WERI-Rb-1 (cell line): ENCODE measurements at regions not wholly inside any gene's neighbourhood (a gene's known extent, or its start where the extent isn't known, plus 50 kb on each side); places are given as distances from the start of the nearest gene placed in this dataset.

Experiments
- DNase-seq: peaks from one replicate; pipeline ENCODE4 v3.0.0-alpha.2; 2020
- H3K27ac ChIP-seq: fragments of 250-450 bp; sonication (Bioruptor Pico); 2 replicates; pipeline ENCODE4 v1.5.1; 2020; ENCODE audit warnings: mild to moderate bottlenecking, moderate library complexity
- H3K27me3 ChIP-seq: fragments of 250-450 bp; sonication (Bioruptor Pico); 2 replicates; pipeline ENCODE4 v1.5.1; 2021; ENCODE audit warnings: mild to moderate bottlenecking, low read depth, moderate library complexity; ENCODE audit not compliant: insufficient read depth, severe bottlenecking
- H3K36me3 ChIP-seq: fragments of 250-450 bp; sonication (Bioruptor Pico); 2 replicates; pipeline ENCODE4 v1.5.1; 2020; ENCODE audit warnings: mild to moderate bottlenecking, moderate library complexity
- H3K4me3 ChIP-seq: 2 replicates; pipeline ENCODE4 v1.5.1; 2011; ENCODE audit warnings: low read depth, mild to moderate bottlenecking, control low read depth, low read length
- H3K9me3 ChIP-seq: fragments of 250-450 bp; sonication (Bioruptor Pico); 2 replicates; pipeline ENCODE4 v1.5.1; 2021; ENCODE audit warnings: mild to moderate bottlenecking, moderate library complexity; ENCODE audit not compliant: severe bottlenecking
- TF ChIP-seq, protein P1 (sequence below): IDR thresholded peaks from 2 replicates; pipeline ENCODE4 v1.5.1; 2011; ENCODE audit warnings: low read depth, mild to moderate bottlenecking, control low read depth, inconsistent platforms, low read length

DNA sequence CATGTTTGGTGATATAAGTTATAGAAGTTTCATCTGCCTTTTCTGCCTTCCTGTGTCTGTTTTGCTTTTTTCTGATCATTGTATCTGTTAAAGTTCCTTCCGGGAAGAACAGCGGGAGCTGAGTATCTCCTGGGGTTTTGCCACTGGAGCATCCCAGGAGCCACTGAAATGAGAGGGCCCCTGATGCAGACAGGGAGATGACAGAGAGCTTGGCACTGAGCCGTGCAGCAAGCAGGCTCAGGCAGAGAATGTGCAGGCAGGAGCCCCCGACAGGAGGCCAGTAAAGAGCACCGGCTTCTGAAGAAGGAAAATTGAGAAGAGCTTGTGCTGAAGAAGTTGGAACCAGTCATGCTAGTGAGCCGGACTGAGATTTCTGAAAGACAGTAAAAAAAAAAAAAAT is 137.8 kb downstream of the TDRD15 start:
- DNase-seq: no peak
- Histone ChIP-seq H3K27ac (no peak overlapping the region), H3K36me3 (no peaks in the 10 kb centered on the region), H3K4me3 (no peak overlapping the region), H3K9me3 (no peaks in the 10 kb centered on the region), H3K27me3 (peaks cover 58% of the 10 kb centered on the region)
- TF ChIP-seq, protein P1, sequence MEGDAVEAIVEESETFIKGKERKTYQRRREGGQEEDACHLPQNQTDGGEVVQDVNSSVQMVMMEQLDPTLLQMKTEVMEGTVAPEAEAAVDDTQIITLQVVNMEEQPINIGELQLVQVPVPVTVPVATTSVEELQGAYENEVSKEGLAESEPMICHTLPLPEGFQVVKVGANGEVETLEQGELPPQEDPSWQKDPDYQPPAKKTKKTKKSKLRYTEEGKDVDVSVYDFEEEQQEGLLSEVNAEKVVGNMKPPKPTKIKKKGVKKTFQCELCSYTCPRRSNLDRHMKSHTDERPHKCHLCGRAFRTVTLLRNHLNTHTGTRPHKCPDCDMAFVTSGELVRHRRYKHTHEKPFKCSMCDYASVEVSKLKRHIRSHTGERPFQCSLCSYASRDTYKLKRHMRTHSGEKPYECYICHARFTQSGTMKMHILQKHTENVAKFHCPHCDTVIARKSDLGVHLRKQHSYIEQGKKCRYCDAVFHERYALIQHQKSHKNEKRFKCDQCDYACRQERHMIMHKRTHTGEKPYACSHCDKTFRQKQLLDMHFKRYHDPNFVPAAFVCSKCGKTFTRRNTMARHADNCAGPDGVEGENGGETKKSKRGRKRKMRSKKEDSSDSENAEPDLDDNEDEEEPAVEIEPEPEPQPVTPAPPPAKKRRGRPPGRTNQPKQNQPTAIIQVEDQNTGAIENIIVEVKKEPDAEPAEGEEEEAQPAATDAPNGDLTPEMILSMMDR: no peak

DNA sequence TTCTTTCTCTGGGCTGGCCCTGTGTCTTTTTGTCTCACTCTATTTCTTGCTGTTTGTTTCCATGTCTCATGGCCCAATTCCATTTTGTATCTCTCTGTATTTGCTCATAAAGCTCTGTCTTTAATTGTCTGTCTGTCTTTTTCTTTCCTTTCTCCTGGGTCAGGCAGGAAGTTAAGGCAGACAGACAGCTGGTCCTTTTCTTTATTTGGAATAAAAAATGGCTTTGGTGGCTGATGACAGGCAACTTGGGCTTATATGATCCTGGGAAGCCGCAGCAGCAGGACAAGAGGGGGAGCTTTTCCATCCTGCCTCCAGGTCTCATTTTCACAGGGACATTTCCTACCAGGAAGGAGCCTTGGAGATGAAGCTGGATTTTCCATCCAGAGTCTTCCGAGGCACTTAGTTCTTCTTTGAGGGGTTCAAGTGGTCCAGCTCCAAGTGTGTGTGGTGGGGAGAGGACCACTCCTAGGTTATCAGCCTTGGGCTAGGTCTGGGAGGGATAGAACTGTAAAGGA is 138.7 kb downstream of the TDRD15 start:
- DNase-seq: no peak
- Histone ChIP-seq H3K9me3 (no peaks in the 10 kb centered on the region), H3K27me3 (peaks cover 56% of the 10 kb centered on the region), H3K27ac (no peak overlapping the region), H3K36me3 (no peaks in the 10 kb centered on the region), H3K4me3 (no peak overlapping the region)
- TF ChIP-seq, protein P1: no peak

DNA sequence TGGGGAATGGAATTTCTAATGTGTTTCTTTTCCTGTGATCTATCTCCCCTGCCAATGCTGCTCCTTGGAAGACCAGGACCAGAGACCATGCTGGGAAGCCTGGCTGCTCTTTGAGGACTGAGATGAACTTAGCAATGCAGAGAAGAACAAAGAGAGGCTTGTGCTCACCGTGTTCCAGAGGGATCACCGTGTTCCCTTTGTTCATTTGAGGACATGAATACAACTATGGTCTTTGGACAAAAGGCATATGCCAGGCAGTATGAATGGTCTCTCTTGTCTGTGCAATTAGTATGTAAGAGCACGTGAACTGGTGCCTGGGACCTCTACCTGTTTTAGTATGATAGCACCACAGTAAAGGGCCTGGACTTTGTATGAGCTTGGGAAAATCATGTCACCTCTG is 139.9 kb downstream of the TDRD15 start:
- no peak overlapping the region for H3K4me3 ChIP-seq
- TF ChIP-seq, protein P1: no peak
- no peaks in the 10 kb centered on the region for H3K9me3 ChIP-seq
- H3K27me3 ChIP-seq: peaks cover 56% of the 10 kb centered on the region
- no peak overlapping the region for H3K27ac ChIP-seq
- no peaks in the 10 kb centered on the region for H3K36me3 ChIP-seq
- no peak for DNase-seq

DNA sequence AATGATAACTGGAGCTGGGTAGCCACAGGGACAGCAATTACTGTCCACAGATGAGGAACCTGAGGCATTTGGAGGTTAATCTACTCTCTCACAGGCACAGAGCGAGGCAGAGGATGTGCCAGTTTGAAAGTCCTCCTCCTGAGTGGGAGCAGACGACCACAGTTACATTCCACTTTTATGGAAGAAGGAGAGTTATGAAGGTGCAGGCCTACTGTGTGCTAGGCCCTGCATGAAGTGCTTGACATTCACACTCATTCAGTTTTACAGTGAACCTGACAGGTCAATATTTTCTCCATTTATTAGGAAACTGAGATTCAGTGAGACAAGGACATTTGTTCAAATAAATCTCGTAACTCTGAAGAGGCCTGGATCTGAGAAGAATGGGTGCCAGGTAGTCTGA is 142.0 kb downstream of the TDRD15 start:
- Histone ChIP-seq H3K27me3 (peaks cover 55% of the 10 kb centered on the region), H3K4me3 (no peak overlapping the region), H3K27ac (no peak overlapping the region), H3K9me3 (no peaks in the 10 kb centered on the region), H3K36me3 (no peaks in the 10 kb centered on the region)
- TF ChIP-seq, protein P1: no peak
- DNase-seq: no peak

DNA sequence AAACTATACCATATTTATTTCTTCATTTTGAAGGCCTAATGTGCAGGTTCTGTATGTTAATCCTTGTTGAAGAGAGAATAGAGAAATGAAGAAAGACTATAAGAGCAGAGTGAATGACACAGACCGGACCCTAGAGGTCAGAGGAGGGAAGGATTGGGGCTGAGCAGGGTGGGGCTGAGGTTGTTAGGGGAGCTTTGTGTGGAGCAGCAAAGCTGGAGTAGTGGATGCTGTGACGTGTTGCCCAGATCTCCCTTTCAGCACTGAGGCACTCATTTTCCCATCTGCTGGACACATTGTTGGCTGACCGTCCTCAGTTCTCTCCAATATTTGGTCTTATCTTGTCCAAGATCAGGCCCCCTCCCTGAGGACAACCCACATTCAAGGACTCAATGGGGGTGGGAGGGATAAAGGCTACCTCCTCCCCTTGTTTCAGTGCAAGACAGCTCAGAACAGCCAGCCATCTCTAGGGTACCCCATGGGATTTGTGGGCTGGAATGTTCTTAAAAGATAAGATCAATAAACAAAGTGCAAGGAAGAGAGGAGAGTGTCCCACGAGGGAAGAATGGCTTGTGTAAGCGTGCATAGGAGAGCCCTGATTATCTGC is 143.6 kb downstream of the TDRD15 start:
- Histone ChIP-seq H3K36me3 (no peaks in the 10 kb centered on the region), H3K9me3 (no peaks in the 10 kb centered on the region), H3K4me3 (no peak overlapping the region), H3K27me3 (peaks cover 52% of the 10 kb centered on the region), H3K27ac (no peak overlapping the region)
- TF ChIP-seq, protein P1: no peak
- no peak for DNase-seq
